ENCODE measurements at regions not wholly inside any gene's neighbourhood (a gene's known extent, or its start where the extent isn't known, plus 50 kb on each side); places are given as distances from the start of the nearest gene placed in this dataset.
"Not testable (repeated sequence)": the region's sequence is repeated elsewhere in the genome, so short reads cannot be mapped to it uniquely, and the experiment has no call there.

- no peak for DNase-seq (ENCODE audit: low spot score)
These were observed 183.5 kb upstream of the PARD3B start for GRCh38 chr2:204361738-204362137.

DNA sequence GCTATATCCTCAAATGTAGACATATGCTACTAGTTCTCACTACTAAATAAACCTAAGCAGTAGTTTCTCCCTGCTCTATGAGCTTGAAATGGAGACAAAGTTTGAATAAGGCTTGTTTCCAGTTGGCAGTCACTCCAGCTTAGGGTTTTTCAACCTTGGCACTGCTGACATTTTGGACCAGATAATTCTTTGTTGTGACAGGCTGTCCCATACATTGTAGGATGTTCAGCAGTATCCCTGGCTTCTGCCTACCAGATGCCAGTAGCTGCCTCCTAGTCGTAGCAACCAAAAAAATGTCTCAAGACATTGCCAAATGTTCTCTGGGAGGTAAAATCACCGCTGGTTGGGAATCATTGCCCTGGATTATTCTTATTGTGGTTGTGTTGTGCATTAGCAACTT lies 182.7 kb upstream of the PARD3B start:
- DNase-seq (ENCODE audit: low spot score), result no peak

DNA sequence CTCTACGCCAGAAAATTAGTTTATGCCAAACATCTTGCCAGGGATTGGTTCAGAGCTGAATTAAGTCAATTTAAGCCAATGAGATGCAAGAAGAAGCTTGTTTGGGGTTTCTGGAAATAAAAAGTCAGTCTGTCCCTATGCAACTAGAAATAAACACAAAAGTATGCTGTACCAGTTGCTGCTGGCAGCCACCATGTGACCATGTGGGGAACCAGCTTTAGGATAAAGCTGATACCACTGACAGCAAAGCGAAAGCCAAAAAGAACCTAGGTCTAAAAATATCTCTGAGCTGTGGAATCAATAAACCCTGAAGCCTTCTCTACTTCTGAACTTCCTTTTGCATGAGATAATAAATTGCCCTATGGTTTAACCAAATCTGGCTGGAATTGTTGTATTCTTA lies 181.8 kb upstream of the PARD3B start:
- DNase-seq (ENCODE audit: low spot score), result no peak

GRCh38 chr2:204364860-204365535 lies 180.3 kb upstream of the PARD3B start:
- DNase-seq (ENCODE audit: low spot score), result no peak

- no peak for DNase-seq (ENCODE audit: low spot score)
These were observed 179.5 kb upstream of the PARD3B start for GRCh38 chr2:204365811-204366210.

DNA sequence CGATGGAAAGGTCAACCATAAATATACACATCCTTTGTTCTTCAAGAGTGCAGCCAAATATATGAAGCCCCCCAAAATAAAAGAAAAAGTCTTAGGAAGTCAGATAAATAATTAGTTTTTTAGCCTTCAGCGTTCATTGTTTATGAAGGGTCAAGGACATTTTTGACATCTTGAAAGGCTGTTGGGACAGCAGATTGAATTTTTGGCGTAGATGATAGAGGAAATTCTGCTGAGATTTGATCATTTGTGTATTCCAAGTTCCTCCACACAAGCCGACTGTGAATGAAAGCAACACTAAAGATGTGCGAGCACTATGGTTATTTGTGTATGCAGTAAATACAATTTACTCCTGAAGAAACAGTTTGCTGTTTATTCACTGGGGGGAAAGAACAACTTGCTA lies 177.8 kb upstream of the PARD3B start:
- no peak for DNase-seq (ENCODE audit: low spot score)

DNA sequence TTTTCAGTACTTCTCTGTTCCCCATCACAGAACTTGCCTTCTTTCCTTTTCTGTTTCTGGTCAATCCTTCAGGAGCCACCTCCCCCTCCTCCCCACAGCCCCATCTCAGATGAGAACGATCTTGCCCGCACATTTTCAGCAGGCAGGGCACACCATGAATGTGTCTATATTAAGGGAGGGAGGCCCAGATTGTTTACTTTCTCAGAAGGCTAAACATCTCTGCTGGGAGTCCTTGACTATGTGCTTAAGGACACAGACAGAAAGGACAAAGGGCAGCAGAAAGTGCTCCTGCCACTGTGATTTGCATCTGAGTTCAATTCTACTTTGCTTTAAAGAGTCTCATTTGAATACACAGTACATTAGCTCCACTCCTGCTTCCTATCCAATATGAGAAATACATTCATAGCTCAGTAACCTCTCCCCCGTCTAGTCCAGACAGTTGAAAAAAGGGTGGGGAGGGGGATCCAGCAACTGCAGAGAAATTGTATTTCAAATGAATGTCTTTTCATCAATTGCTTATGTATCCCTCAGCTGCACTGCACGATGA lies 175.0 kb upstream of the PARD3B start:
- no peak for DNase-seq (ENCODE audit: low spot score)

- DNase-seq (ENCODE audit: low spot score), result peak; percentile 60
These were observed 171.3 kb upstream of the PARD3B start for GRCh38 chr2:204373942-204374341.

DNA sequence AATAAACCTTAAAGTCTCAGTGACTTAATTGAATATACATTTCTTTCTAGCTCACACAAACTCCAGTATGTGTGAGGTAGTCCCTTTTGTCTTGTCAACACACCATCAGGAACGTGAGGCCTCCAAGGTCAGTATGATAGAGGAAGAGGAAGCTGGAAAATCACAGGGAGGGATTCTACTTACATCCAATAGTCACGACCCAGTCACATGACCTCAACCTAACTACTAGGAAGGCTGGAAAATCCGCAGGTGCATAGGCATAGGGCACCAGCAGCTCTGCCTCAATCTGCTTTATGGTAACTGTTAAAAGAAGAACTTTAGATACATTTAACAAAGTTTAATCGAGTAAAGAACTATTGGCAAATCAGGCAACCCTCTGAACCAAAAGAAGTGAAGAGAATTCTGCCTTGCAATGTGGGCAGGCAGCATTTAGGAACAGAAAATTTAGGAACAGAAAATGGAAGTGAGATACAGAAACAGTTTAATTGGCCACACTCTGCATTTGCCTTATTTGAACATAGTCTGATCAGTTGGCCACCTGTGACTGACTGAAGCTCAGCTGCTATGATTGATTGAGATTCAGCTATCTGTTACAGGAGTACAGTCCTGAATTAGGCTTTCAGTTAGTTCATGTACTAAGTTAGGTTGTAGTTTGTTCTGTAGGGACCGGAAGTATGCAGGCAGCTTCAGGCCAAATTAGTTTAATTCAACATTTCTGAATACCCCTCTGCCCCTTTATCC lies 165.0 kb upstream of the PARD3B start:
- DNase-seq (ENCODE audit: low spot score), result no peak

GRCh38 chr2:204386668-204387067 lies 158.6 kb upstream of the PARD3B start:
- DNase-seq (ENCODE audit: low spot score), result no peak

- no peak for DNase-seq (ENCODE audit: low spot score)
These were observed 156.2 kb upstream of the PARD3B start for GRCh38 chr2:204389120-204389519.

GRCh38 chr2:204389856-204390255 lies 155.4 kb upstream of the PARD3B start:
- no peak for DNase-seq (ENCODE audit: low spot score)

DNA sequence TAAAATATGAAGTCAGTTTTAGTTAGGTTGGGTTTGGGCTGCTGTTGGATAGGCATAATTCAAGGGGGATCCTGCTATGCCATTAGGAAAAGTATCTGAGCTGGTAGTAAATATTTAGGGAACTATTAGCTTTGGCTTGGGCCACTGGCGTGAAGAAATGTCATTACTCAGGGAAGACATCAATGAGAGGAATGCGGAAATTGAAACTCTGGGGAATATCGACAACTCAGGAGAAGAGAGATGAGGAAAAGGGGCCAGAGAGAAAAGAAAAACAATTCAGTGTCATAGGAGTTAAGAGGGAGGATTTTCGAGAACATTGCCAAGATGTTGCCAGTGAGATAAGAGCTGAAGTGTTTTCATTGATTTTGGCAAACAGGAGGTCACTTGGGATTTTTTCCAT lies 149.7 kb upstream of the PARD3B start:
- DNase-seq (ENCODE audit: low spot score), result no peak

DNA sequence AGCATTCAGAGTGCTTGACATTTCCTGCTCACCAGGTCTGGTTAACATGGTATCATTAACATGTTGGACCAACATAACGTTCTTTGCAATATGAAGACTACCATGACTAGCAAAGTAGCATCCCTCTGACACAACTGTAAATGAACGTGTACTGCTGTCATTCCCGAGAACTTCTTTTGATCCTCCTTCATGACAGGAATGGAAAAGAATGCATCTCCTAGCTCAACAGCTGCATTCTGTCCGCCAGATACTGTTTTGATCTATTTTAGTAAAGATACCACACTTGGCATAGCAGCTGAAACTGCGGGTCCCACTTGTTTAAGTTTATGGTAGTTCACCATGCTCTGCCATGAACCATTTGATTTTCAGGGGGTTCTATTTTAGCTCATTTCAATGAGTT lies 144.2 kb upstream of the PARD3B start:
- no peak for DNase-seq (ENCODE audit: low spot score)

DNA sequence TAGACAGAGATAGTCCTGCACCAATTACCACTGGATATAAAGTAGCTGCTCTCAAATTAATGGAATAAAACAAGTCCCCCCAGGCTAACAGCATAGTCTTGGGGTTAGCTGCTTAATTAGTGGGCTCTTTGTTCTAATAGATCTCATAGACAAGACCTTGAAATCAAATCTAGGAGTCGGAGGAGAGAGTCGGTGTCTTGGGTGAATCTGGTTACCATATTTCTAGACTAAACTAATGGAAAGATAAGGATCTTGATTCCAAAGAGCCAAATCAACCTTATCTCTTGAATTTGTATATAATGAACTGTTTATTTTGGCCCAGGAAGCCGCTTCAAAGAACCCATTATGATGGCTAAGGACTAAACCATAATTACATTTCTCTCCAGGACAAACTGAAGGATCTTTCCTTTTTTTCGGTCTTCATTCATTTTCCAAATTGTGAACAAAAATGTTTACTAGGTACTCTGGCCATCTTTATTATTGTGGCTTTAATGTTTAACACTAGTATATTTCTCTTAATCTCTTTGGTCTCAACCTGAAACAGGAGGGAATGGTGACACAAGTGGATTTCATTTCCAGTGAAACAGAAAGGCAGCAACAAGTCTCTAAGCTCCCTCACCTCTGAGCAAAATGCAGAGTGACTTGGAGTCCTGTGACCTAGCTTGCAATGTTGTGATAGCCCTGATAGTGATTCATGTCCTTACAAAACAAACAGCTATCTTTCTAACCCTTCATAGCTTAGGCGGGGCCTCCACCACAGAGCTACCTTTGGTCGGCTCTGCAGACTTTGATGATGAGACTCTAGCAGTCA lies 137.9 kb upstream of the PARD3B start:
- no peak for DNase-seq (ENCODE audit: low spot score)

DNA sequence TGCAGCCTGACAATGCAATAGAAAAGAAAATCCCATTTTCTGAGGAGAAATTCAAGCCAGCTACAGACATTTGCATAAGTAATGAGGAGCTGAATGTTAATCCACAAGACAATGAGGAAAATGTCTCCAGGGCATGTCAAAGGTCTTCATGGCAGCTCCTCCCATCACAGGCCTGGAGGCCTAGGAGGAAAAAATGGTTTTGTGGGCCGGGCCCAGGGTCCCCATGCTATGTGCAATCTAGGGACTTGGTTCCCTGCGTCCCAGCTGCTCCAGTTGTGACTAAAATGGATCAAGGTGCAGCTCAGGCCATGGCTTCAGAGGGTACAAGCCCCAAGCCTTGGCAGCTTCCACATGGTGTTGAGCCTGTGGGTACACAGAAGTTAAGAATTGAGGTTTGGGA lies 132.5 kb upstream of the PARD3B start:
- DNase-seq (ENCODE audit: low spot score), result not testable (repeated sequence)

GRCh38 chr2:204415406-204416181 lies 129.7 kb upstream of the PARD3B start:
- DNase-seq (ENCODE audit: low spot score), result no peak

DNA sequence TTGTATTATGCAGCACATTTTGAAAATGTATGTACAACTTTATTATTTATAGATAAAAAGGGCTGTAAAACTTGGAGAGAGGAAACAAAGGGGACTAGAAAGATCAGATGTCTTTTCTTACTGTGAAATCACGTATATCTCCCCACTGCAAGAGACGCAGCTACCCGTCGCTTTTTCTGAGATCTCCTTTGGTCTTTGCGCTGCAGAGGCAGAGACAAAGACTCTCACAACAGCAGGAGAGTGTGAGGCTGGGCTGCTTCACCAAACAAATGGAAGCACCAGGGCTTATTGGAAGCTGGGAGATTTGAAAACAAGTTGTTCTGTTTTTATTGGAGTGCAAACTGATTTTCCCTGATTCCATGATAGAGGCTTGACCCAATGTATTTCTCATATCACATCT lies 129.0 kb upstream of the PARD3B start:
- DNase-seq (ENCODE audit: low spot score), result no peak

- DNase-seq (ENCODE audit: low spot score), result no peak
These were observed 119.5 kb upstream of the PARD3B start for GRCh38 chr2:204425821-204426220.

GRCh38 chr2:204428675-204429074 lies 116.6 kb upstream of the PARD3B start:
- DNase-seq (ENCODE audit: low spot score), result no peak

DNA sequence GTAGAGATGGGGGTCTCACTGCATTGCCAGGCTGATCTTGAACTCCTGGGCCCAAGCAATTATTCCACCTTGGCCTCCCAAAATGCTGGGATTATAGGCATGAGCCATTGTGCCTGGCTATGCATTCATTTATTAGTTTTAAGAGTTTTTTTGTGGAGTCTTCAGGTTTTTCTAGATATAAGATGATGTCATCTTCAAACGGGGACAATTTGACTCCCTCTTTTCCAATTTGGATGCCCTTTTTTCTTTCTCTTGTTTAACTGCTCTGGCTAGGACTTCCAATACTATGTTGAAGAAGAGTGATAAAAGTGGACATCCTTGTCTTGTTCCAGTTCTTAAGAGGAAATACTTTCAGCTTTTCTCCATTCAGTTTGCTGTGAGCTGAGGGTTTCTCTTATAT lies 113.7 kb upstream of the PARD3B start:
- no peak for DNase-seq (ENCODE audit: low spot score)

GRCh38 chr2:204432196-204432595 lies 113.1 kb upstream of the PARD3B start:
- DNase-seq (ENCODE audit: low spot score), result no peak
